Stimulated activated CD4-positive, alpha-beta T cell treated with anti-CD3 and anti-CD28 coated beads, TNF-alpha, amount 100 ng/mL, for 24 hours (primary cell): ENCODE measurements at regions not wholly inside any gene's neighbourhood (a gene's known extent, or its start where the extent isn't known, plus 50 kb on each side); places are given as distances from the start of the nearest gene placed in this dataset.
"Not testable (repeated sequence)": the region's sequence is repeated elsewhere in the genome, so short reads cannot be mapped to it uniquely, and the experiment has no call there.

Experiments used
- DNase-seq, 3 experiments: peaks; one replicate each; pipeline ENCODE4 v3.0.0-alpha.2; 2020; ENCODE audit warnings: low read depth in 3 of 3

DNA sequence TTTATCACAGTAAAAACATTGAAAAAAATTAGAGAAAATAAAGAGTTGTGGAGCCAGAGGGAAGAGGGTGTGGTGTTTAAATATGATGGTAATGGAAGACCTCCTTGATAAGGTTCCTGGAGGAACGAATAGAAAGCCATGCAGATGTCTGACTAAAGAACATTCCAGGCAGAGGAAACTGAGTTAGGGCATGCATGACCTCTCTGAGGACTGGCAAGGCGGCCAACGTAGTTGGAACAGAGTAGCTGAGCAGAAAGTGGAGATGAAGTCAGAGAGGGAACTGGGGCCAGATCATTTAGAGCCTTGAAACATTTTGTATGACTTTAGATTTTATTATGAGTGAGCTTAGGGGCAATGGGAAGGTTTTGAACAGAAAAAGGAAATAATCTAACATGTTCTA is 377.5 kb downstream of the HLX start:
- DNase-seq: no peak

DNA sequence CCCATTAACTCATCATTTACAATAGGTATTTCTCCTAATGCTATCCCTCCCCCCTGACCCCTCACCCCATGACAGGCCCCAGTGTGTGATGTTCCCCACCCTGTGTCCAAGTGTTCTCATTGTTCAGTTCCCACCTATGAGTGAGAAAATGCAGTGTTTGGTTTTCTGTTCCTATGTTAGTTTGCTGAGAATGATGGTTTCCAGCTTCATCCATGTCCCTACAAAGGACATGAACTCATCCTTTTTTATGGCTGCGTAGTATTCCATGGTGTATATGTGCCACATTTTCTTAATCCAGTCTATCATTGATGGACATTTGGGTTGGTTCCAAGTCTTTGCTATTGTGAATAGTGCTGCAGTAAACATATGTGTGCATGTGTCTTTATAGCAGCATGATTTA is 378.3 kb downstream of the HLX start:
- DNase-seq: not testable (repeated sequence)

DNA sequence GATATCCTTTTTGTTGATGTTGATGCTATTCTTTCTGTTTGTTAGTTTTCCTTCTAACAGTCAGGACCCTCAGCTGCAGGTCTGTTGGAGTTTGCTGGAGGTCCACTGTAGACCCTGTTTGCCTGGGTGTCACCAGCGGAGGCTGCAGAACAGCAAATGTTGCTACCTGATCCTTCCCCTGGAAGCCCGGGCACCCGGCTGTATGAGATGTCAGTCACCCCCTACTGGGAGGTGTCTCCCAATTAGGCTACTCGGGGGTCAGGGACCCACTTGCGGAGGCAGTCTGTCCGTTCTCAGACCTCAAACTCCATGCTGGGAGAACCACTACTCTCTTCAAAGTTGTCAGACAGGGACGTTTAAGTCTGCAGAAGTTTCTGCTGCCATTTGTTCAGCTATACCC is 383.4 kb downstream of the HLX start:
- not testable (repeated sequence) for DNase-seq

DNA sequence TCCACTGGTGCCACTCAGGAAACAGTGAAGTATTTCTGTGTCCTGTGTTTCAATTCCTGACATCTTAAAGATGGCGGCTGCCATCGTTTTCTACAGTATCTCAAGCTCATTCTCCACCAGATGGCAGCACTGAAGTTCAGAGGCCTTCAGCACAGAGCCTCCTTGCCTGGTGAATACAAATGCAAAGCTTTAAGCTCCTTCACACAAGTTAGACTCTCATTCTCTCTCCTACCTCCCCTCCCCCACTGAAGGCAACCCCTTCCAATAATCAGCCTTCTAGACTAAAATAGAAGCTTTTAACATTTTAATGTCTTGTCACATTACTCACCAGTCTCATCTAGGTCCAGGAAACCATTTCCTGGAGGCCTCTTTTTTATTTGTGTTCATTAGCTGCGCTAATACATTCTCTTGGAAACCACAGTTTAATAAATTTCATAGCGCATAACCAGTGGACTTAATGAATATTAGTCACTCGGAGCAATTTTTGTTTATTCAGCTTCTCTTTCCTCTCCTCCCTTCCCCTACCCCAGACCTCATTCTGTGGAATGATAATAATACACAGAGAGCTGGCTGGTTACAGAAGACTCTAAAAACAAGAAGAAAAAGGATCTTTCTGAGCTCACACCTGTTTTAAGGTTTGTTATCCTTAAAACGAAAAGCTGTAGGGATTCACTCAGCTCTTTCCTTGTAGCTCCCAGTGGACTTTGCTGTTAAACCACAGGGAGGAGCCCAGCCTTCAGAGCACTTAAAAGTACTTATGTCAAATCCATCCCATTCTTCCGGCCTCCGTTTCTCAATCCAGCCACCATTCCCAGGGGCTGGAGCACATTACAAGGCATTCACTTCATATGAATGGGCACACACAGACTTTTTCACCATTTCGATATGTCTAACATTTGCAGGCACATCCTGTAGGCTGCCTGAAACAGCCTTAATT is 384.9 kb downstream of the HLX start:
- peak; percentile 3 to 27 (median 17) for DNase-seq

DNA sequence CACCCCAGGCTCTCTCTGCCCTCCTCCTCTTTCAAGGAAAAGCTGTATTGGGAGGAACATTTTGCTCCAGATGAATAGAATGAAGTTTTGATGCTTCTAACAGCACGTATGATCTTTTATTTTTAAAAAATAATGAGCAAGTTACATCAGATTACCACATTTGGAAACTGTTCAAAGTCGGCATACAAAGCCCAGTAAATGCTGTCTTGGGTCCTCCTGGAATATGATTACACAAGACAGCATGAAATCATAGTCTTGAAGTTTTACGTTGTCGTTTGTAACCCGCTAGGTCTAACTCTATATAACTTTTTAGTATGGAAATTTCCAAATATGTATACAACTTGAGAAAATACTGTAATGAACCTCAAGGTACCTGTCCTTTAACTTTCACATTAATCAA is 385.6 kb downstream of the HLX start:
- DNase-seq: no peak

DNA sequence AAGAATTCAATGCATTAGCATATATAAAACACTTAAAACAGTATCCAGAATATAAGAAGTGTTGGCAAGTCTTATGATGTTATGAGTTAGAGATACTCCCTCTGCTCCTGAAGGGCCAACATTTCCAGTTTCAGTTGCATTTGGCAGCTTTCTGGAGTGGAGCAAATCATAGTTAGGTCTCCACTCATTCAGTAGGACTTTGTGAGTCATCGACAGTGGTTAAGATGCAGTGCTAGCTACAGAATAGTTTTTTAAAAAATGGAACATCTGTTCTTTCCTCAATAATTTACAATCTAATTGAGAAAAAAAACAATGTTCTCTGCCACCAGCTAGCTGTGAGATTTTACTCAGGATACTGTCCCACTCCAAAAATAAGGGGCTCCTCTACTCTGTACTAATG is 389.1 kb downstream of the HLX start:
- DNase-seq: no peak

DNA sequence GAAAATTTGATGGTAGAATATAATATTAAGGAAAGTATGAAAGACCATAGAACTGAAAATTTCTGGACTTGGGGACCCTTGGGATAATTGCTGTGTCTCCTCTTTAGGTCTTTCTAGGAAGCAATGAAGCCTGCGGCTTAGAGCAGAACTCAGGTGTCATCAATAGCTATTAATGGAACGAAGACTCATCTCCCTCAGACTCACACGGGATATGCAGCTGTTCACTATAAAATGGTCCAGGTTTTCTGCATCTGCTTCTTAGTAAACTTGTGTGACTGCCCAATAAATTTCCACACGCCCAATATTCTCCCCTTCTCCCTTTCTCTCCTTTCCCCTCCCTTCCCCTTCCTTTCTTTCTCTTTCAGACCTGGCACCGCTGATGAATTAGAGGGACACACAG is 392.5 kb downstream of the HLX start:
- no peak for DNase-seq

DNA sequence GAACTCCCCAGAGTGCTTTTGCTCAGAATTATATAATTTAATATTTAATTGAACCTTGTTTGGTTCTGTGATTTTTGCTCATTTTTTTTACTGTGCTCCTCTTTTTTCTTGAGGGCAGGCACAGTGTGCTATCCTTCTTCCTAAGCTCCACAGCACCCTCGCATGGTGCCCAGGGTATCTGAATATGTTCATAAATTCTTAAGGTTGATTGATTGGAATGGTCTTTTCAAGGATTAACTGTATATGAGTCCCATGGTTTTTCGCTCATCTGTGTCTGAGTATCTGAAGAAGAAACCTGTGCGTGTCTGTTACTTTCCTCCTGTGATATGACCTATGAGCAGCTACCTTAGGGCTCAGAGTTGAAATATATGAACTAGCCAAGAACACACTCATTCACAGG is 393.7 kb downstream of the HLX start:
- no peak for DNase-seq

DNA sequence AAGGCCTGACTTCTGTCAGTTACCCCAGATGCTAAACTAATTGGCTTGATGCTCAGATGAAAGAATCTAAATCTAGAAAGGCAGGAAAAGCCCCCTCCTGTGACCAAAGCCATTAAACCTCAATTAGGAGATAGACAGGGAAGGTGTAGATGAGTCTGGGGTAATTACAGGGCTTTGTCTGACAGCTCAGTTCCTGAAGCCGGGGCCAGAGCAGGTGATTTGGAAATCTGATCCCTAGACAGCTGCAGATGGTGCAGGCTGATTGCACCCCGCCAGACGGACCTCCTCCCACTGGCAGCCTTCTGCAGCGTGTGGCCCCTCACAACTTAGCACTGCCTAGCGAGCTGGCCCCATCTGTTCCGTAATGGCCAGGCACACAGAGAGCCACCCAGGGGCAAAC is 395.1 kb downstream of the HLX start:
- DNase-seq: no peak

DNA sequence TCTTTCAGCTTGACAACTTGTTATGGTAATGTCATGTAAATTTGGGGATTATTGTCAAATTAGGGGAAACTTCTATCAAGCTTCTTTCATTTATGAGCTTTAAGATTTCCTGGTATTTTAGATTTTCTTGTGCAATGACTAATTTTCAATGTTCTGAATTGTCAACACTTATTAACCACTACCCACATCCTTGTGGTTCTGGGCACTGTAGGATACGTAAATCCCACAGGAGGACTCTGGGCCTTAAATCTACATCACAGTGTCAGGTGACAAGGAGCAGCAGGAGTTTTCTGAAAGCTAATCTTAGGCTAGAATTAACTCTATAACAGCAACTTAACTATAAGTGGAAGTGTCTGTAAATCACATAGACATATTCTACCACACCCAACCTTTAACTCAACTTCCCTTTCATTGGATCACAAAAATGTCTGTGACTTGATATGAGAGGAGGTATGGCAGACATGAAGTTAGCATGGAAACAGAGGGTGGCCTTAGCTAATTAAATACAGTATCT is 397.7 kb downstream of the HLX start:
- no peak for DNase-seq

DNA sequence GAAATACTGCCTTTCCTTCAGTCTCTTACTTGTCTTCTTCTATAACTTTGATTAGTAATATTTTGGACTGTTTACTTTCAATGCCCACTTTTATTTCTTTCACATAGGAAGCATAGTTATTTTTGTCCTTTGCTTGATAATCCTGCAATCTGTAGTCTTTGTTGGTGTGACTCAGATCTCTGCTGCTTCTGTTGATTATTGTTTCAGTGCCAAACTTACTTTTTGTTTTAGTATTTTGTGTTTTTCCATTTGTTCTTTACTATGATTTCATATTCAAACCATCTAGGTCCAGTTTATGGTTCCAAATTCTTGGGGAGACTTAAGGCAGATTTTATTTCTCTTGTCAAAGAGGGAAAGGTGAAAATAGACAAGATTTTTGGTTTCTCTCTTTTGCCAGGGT is 399.9 kb downstream of the HLX start:
- DNase-seq: no peak

DNA sequence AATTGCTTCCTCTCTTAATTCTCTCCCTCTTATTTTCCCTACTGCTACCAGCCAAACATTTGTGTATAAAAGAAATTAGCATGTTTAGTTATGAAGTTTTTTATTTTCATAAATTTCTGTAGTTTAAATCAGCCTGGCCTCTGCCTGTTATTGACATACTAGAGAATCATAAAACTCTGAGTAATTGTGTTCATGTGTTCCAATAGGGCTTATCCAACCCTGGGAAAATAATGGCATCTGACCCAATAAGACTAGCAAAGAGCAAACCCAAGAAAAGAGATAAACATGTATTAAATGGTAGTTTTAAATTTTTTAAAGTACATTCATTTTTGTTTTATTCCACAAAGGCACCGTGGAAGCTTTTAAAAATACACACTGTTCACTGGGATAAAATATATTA is 404.3 kb downstream of the HLX start:
- no peak for DNase-seq

DNA sequence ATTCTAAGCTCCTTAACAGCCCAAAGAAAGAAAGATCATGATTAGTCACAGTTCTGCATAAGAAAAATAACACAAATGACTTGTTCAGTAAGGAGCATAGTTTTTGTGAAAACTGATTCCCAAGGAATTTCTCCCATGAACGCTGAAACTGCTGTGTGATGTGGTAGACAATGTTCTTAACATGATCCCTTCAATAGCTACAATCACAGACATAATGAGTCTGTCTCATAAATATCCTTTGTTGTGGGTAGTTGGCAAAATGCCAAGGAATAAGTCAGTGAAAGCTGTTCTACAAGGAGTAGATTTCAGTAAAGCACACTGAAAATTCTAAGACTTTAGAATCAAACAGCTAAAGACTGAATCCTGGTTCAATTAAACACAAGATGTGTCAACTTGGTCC is 404.8 kb downstream of the HLX start:
- DNase-seq: no peak

DNA sequence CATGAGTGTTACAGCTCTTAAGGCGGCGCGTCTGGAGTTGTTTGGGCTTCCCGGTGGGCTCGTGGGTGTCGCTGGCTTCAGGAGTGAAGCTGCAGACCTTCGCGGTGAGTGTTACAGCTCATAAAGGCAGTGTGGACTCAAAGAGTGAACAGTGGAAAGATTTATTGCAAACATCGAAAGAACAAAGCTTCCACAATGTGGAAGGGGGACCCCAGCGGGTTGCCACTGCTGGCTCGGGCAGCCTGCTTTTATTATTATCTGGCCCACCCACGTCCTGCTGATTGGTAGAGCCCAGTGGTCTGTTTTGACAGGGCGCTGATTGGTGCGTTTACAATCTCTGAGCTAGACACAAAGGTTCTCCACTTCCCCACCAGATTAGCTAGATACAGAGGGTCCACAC is 405.7 kb downstream of the HLX start:
- DNase-seq: not testable (repeated sequence)

DNA sequence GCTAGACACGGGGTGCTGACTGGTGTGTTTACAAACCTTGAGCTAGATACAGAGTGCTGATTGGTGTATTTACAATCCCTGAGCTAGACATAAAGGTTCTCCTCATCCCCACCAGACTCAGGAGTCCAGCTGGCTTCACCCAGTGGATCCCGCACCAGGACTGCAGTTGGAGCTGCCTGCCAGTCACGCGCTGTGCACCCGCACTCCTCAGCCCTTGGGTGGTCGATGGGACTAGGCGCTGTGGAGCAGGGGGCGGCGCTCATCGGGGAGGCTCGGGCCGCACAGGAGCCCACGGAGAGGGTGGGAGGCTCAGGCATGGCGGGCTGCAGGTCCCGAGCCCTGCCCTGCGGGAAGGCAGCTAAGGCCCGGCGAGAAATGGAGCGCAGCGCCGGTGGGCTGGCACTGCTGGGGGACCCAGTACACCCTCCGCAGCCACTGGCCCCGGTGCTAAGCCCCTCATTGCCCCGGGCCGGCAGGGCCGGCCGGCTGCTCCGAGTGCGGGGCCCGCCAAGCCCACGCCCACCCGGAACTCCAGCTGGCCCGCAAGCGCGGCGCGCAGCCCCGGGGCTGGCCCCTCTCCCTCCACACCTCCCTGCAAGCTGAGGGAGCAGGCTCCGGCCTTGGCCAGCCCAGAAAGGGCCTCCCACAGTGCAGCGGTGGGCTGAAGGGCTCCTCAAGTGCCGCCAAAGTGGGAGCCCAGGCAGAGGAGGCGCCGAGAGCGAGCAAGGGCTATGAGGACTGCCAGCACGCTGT is 406.4 kb downstream of the HLX start:
- not testable (repeated sequence) for DNase-seq

DNA sequence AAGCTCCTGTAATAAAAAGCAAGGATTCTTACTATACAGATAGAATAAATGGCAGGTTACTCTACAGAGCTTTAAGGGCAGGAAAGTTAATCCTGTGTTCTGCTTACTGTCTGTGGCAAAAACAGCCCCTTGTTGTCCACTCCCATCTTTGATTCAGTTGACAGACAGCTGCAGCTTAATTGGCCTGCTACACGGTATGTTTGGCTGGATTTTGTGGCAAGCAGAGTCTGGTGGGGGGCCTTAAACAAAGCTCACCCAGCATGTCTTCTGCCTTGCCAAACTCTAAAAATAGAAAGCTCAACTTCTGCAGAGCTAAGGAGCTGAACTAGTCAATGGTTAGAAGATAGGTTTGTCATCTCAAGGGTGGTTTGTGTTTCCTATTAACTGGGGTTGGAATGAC is 407.2 kb downstream of the HLX start:
- no peak for DNase-seq

DNA sequence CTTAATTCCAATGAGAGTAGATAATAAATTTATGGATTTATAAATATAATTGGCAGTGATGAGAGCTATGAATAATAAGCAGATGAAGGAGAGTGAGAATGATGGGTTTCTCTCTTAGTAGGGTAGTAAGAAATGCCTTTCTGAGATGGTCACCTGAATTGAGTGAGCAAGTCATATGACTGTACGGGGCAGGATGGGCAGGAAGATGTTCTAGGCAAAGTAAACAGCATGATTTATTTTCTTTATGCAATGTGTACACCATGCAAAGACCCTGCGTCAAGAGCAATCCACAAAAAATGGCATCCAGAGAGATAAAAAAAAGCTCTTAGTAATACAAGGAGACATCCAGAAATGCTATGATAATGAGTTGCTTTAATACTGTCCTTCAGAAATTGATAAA is 409.9 kb downstream of the HLX start:
- DNase-seq: no peak

DNA sequence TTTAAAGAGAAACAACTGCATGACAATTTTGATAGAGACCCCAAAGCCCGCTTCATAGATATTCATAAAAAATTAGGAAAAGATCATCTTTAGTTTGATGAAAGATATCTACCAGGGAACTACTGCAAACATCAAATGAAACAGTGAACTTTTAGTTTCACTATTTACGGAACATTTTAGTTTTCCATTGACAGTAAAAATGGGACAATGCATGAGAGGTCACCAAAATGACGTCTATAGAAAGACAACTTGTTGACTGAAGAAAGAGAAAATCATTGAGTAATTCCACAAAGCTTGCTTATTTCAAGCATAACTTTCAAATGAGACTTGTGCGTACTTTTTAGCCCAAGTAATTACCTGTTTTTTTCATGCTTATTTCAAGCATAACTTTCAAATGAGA is 411.4 kb downstream of the HLX start:
- no peak for DNase-seq

DNA sequence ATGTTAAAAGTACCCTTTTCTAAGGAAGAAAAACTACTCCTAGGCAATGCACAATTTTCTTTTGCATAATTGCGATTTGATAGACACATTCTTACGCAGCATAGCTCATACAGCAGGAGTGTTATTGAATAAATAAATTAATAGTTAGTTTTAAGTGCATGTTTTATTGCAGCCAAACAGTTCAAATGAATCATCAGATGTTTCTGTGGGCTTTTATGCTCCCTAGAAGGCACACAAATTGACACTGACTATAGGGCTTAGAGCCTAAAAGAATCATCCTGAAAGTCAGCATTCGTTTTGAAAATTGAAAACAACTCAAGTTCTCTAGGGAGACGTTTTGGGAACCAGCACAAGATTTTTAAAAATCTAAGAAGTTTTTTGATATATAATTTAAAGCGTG is 411.9 kb downstream of the HLX start:
- no peak for DNase-seq

DNA sequence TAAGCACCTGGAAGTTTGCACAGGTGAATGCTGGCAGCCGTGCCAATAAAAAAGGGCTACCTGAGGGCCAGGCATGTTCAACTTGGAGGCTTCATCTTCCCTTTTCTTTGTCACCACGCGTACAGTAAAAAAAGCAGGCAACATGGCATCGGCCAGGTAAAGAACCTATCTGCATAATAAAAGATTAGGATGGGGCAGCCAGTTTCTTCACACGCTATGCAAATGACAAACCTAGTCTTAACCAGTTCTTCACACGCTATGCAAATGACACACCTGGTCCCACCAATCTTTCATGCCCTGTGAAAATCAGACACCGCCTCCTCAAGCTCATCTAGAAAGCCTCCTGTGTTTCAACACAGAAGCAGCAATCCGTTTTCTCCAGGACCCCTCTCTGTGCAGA is 413.4 kb downstream of the HLX start:
- DNase-seq: no peak

DNA sequence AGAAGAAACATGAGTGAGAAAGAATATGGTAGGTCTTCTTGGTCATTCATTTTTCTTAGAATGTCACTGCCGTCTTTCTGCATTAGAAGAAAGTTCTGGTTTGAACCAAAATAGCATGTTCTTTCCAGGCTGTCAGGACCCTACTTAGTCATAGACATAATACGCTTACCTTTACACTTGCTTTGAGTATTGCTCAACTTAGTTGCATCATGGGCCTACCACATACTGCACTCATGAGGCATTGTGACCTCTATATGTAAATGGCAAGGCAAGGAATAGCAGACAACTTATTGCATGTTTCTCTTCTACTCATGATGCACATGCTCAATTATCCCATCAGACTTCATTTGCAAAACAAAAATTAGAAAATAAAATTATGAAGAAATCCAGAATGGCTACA is 415.0 kb downstream of the HLX start:
- DNase-seq: no peak

DNA sequence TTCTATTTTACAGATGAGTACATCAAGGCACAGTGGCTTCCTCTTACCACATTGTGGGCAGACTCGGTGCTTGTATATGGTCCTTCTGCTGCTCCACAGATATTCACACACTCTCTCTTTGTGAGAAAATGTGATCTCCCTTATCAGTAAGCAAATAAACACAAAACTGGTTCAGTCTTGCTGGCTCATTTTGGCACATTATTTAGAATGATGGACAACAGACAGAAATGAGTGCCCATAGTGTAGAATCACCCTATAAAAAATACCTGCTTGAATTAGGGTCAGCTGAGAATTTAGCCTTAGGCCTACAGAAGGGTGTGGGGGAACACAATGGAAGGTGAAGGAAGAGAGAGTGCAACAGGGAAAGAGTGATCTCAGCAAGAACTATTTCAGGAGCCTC is 423.1 kb downstream of the HLX start:
- no peak for DNase-seq

DNA sequence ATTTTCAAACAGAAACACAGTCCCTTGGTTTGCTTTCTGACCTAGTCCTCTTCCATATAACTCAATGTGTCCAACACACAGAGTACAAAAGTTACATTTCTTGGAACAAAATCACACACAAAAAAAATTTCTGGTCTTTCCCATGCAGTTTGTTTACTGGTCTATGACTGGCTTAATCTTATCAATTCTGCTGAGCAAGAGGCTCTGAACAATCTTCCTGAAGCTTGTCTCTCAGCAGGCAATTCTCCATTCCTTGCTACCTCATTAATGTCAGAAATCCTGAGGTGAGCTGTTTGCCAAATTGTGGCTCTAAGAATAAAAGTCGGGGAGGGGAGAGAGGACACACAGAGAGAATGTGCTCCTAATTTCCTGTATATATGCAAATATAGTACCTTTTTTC is 423.6 kb downstream of the HLX start:
- DNase-seq: no peak
